Esophagus squamous epithelium (tissue), 5 donors: ENCODE measurements at regions not wholly inside any gene's neighbourhood (a gene's known extent, or its start where the extent isn't known, plus 50 kb on each side); places are given as distances from the start of the nearest gene placed in this dataset.

Source experiments
- DNase-seq: peaks from one replicate; lab custom pipeline; 2025; lab: John Stamatoyannopoulos, UW
- H3K27ac ChIP-seq, 4 donors: fragments of 200-600 bp; sonication (generic); one replicate each; pipeline ENCODE4 v1.5.1; 2016 to 2019; ENCODE audit warnings: mild to moderate bottlenecking in 1 of 4
- H3K27me3 ChIP-seq, 4 donors: fragments of 200-600 bp; sonication (generic); 1 replicate in 3 of 4; 2 replicates in 1 of 4; pipeline versions ENCODE4 v1.5.1 to v1.6.0; 2017 to 2021; ENCODE audit warnings: antibody characterized with exemption in 1 of 4
- H3K36me3 ChIP-seq, 3 donors: fragments of 200-600 bp; sonication (generic); one replicate each; pipeline ENCODE4 v1.5.1; 2016 to 2019
- H3K4me1 ChIP-seq, 3 donors: fragments of 200-600 bp; sonication (generic); one replicate each; pipeline ENCODE4 v1.5.1; 2017 to 2019
- H3K4me3 ChIP-seq, 4 donors: fragments of 200-600 bp; sonication (generic); 1 replicate in 3 of 4; 2 replicates in 1 of 4; pipeline ENCODE4 v1.5.1; 2016 to 2019; ENCODE audit warnings: mild to moderate bottlenecking in 2 of 4, moderate library complexity in 1 of 4
- H3K9me3 ChIP-seq, 3 donors: fragments of 200-600 bp; sonication (generic); one replicate each; pipeline ENCODE4 v1.5.1; 2016 to 2019
- CTCF ChIP-seq, 6 experiments: fragments of 450-650 bp in 4 of 6; fragments of 200-600 bp in 2 of 6; sonication (generic) in 2 of 6; IDR thresholded peaks; one replicate each; pipeline ENCODE4 v1.5.1; 2016 to 2019; ENCODE audit warnings: antibody characterized with exemption in 6 of 6, mild to moderate bottlenecking in 4 of 6, moderate library complexity in 4 of 6
- POLR2A ChIP-seq, 4 donors: fragments of 450-650 bp; IDR thresholded peaks; one replicate each; pipeline ENCODE4 v1.6.1; 2017; ENCODE audit warnings: antibody characterized with exemption in 4 of 4, mild to moderate bottlenecking in 4 of 4, moderate library complexity in 3 of 4
- WGBS, 2 donors: methylation state at CpG; one replicate each; pipeline ENCODE4 v1.1.5; 2018; 5-methylcytosine and 5-hydroxymethylcytosine counted together
- intact Hi-C: fragments of 100-400 bp; cut with DNase I; formaldehyde crosslinking; loops from one replicate; pipeline ENCODE4 v1.15.0; 2022
- donor health status: DM: yes; HTN: yes; CAD: no.

- DNase-seq = no peak
- no peak for TF ChIP-seq POLR2A (IDR thresholded peaks at IDR 0.05)
- TF ChIP-seq CTCF (IDR thresholded peaks at IDR 0.05) = no peak
- peaks cover 0 to 11% (median 0%) of the 10 kb centered on the region in 4 donors for H3K27me3 ChIP-seq
- H3K9me3 ChIP-seq = no peaks in the 10 kb centered on the region
- H3K4me1 ChIP-seq = no peaks in the 10 kb centered on the region
- H3K4me3 ChIP-seq = no peak overlapping the region
- no peak overlapping the region for H3K27ac ChIP-seq
- 50 to 53% methylated on average over 3 of the region's 3 CpGs for WGBS, 2 donors
- intact Hi-C loops = no loop called here
- H3K36me3 ChIP-seq = no peaks in the 10 kb centered on the region
These were observed 104.6 kb upstream of the CACNA2D1 start for GRCh38 chr7:82548141-82548688.

GRCh38 chr7:82542665-82543064, 99.1 kb upstream of the CACNA2D1 start:
- WGBS, 2 donors = 55 to 57% methylated on average over 2 of the region's 2 CpGs
- no peak for DNase-seq
- Histone ChIP-seq H3K9me3 (no peaks in the 10 kb centered on the region), H3K27ac (no peak overlapping the region), H3K36me3 (no peaks in the 10 kb centered on the region), H3K4me1 (no peaks in the 10 kb centered on the region), H3K4me3 (no peak overlapping the region), H3K27me3 (peaks cover 0 to 36% (median 0%) of the 10 kb centered on the region in 4 donors)
- no peak for TF ChIP-seq CTCF (IDR thresholded peaks at IDR 0.05)
- TF ChIP-seq POLR2A (IDR thresholded peaks at IDR 0.05) = no peak
- intact Hi-C loops = no loop called here

- Histone ChIP-seq H3K4me3 (no peak overlapping the region), H3K9me3 (no peaks in the 10 kb centered on the region), H3K27me3 (peaks cover 0 to 49% (median 0%) of the 10 kb centered on the region in 4 donors), H3K4me1 (no peaks in the 10 kb centered on the region), H3K36me3 (no peaks in the 10 kb centered on the region), H3K27ac (no peak overlapping the region)
- 71 to 76% methylated on average over 6 of the region's 6 CpGs for WGBS, 2 donors
- no peak for TF ChIP-seq CTCF (IDR thresholded peaks at IDR 0.05)
- no peak for TF ChIP-seq POLR2A (IDR thresholded peaks at IDR 0.05)
- no peak for DNase-seq
- intact Hi-C loops = no loop called here
These were observed 96.4 kb upstream of the CACNA2D1 start for GRCh38 chr7:82539969-82540368.

- H3K4me3 ChIP-seq = no peak overlapping the region
- no peaks in the 10 kb centered on the region for H3K9me3 ChIP-seq
- H3K36me3 ChIP-seq = no peaks in the 10 kb centered on the region
- intact Hi-C loops = no loop called here
- 47 to 50% methylated on average over 1 of the region's 1 CpG for WGBS, 2 donors
- H3K27me3 ChIP-seq = peaks cover 0 to 53% (median 0%) of the 10 kb centered on the region in 4 donors
- H3K27ac ChIP-seq = no peak overlapping the region
- no peak for DNase-seq
- TF ChIP-seq CTCF (IDR thresholded peaks at IDR 0.05) (no peak), POLR2A (IDR thresholded peaks at IDR 0.05) (no peak)
- peaks cover 0 to 6% (median 0%) of the 10 kb centered on the region in 3 donors for H3K4me1 ChIP-seq
These were observed 91.1 kb upstream of the CACNA2D1 start for GRCh38 chr7:82534684-82535083.

- WGBS, 2 donors = 71 to 74% methylated on average over 5 of the region's 5 CpGs
- H3K4me3 ChIP-seq = no peak overlapping the region
- no peaks in the 10 kb centered on the region for H3K36me3 ChIP-seq
These were observed 86.8 kb upstream of the CACNA2D1 start for GRCh38 chr7:82530361-82530760.

More at GRCh38 chr7:82530361-82530760, 86.8 kb upstream of the CACNA2D1 start:
- no peak overlapping the region for H3K27ac ChIP-seq
- H3K27me3 ChIP-seq = peaks cover 0 to 52% (median 0%) of the 10 kb centered on the region in 4 donors
- peaks cover 0 to 6% (median 0%) of the 10 kb centered on the region in 3 donors for H3K4me1 ChIP-seq
- intact Hi-C loops = no loop called here
- H3K9me3 ChIP-seq = no peaks in the 10 kb centered on the region
- no peak for DNase-seq
- TF ChIP-seq CTCF (IDR thresholded peaks at IDR 0.05) (no peak), POLR2A (IDR thresholded peaks at IDR 0.05) (no peak)
